ENCODE measurements at regions not wholly inside any gene's neighbourhood (a gene's known extent, or its start where the extent isn't known, plus 50 kb on each side); places are given as distances from the start of the nearest gene placed in this dataset.

DNA sequence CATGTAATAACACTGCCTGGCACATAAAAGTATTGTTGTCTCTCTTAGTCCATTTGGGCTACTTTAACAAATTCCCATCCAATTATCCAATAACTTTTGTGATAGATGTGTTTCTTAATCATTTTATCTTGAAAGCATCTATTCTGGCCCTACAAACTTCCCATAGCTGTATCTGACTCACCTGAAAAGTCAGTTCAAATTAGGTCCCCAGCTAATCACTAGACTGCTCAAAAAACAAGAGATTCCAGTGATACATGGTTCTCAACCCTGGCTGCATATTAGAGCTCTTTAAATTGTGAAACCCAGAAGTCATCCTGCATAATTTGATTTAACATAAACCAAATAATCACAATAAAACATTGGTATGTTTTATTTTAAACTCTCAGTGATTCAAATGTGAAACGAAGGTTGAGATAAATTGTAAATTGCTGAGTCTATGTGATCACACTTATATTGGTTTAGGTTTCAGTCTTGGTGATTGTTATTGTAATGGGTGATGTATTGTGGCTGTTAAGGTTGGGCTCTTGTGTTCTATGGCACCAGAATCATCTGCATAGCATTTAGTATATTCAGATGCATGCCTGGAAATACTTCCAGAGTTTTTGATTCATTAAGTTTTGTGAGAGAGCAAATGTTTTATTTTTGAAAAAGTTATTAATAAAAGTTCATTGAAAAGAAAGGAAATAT, 268.9 kb upstream of the KCNMB2 start:
- Histone ChIP-seq H3K36me3 (no peaks in the 10 kb centered on the region), H3K4me3 (ENCODE audit: low read depth, low read length) (no peak overlapping the region), H3K9me3 (no peaks in the 10 kb centered on the region), H3K27me3 (no peaks in the 10 kb centered on the region), H3K4me1 (peaks cover 6% of the 10 kb centered on the region)
- TF ChIP-seq, protein P1, sequence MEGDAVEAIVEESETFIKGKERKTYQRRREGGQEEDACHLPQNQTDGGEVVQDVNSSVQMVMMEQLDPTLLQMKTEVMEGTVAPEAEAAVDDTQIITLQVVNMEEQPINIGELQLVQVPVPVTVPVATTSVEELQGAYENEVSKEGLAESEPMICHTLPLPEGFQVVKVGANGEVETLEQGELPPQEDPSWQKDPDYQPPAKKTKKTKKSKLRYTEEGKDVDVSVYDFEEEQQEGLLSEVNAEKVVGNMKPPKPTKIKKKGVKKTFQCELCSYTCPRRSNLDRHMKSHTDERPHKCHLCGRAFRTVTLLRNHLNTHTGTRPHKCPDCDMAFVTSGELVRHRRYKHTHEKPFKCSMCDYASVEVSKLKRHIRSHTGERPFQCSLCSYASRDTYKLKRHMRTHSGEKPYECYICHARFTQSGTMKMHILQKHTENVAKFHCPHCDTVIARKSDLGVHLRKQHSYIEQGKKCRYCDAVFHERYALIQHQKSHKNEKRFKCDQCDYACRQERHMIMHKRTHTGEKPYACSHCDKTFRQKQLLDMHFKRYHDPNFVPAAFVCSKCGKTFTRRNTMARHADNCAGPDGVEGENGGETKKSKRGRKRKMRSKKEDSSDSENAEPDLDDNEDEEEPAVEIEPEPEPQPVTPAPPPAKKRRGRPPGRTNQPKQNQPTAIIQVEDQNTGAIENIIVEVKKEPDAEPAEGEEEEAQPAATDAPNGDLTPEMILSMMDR (IDR thresholded peaks at IDR 0.05; ENCODE audit: low read depth, low read length), result no peak
- DNase-seq, result no peak

DNA sequence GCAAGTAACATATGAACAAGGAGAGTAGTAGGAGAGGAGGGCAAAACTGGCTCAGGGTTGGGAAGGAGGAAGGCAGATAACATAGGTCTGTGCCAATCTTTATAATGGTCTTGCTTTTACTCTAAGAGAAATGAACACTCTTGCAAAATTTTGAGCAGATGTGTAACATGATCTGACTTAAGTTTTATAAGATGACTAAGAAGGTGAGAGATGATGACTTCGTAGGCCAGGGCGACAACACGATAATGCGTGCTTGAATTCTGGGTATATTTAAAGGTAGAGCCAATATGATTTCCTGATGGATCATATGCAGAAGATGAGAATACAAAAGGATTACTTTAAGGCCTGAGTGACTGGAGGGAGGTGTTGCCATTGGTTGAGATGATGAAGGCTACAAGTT, 265.4 kb upstream of the KCNMB2 start:
- H3K36me3 ChIP-seq, result no peaks in the 10 kb centered on the region
- H3K4me3 ChIP-seq (ENCODE audit: low read depth, low read length), result no peak overlapping the region
- H3K9me3 ChIP-seq, result no peaks in the 10 kb centered on the region
- TF ChIP-seq, protein P1 (IDR thresholded peaks at IDR 0.05; ENCODE audit: low read depth, low read length), result no peak
- H3K27me3 ChIP-seq, result no peaks in the 10 kb centered on the region
- no peak for DNase-seq
- H3K4me1 ChIP-seq, result peaks cover 6% of the 10 kb centered on the region

DNA sequence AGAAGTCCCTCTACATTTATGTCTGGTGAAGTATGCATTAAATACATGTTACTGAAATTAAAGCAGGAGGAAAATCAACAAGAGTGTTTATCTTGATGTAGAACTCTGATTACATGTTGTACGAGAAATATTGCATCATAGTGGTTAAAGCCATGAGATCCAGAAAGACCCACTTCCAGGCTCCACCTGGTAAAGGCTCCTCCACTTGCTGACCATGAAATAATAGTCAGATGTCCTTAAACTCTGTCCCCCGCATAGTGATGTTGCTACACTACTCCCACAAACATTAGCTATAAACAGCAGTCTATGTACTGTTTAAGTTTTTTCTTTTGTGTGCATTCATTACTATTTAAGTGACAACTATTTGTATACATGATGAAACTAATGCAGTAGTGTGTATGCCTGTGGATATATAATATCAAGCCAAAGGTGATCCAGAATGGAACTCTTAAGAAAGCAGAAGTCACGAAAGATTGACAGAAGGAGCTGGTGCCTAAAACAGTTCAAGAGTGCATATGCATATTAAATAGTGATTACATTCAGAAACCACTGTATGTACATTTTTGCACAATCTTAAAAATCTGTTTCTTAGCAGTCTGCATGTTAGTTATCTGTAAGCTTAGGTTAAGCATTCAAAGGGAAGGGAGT, 264.4 kb upstream of the KCNMB2 start:
- no peak for DNase-seq
- Histone ChIP-seq H3K36me3 (no peaks in the 10 kb centered on the region), H3K4me1 (peaks cover 3% of the 10 kb centered on the region), H3K9me3 (no peaks in the 10 kb centered on the region), H3K4me3 (ENCODE audit: low read depth, low read length) (no peak overlapping the region), H3K27me3 (no peaks in the 10 kb centered on the region)
- TF ChIP-seq, protein P1 (IDR thresholded peaks at IDR 0.05; ENCODE audit: low read depth, low read length), result no peak

DNA sequence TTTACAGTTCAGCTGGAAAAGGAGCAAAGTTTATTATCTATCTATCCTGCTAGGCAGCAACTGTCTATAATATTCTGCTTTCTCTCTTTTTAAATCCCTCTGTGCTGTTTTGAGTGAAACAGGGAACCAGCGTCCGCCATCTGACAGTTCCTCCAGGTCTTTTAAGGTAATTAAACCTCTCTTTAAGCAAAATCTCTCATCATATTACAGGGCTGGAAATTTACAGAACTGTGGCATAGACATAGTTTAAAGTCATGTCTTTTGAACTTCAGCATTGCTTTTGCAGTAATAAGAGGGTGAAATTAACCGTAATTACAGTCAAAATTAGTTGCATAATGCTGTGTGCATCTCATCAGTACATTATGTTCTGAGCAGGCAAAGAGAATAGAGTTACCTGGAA, 263.4 kb upstream of the KCNMB2 start:
- Histone ChIP-seq H3K36me3 (no peaks in the 10 kb centered on the region), H3K4me3 (ENCODE audit: low read depth, low read length) (no peak overlapping the region), H3K4me1 (no peaks in the 10 kb centered on the region), H3K9me3 (no peaks in the 10 kb centered on the region), H3K27me3 (no peaks in the 10 kb centered on the region)
- TF ChIP-seq, protein P1 (IDR thresholded peaks at IDR 0.05; ENCODE audit: low read depth, low read length), result no peak
- no peak for DNase-seq

DNA sequence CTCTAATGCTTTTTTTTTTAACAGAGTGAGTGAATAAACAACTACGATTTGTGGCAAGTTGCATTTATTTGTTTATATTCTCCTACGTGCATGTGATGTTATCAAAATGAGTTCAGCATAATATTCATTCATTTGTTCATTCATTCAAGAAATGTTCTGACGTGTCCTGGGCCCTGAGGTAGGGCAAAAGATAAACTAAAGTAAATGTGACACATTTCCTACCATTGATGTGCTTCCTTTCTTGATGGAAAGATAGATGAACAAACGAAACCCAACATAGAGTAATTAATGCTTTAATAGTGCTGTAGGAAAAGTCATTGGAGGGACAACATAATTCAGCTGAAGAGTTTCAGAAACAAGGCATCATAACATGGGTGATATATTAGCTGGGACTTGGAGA, 261.5 kb upstream of the KCNMB2 start:
- H3K27me3 ChIP-seq, result no peaks in the 10 kb centered on the region
- no peaks in the 10 kb centered on the region; the same call in 1 of the 2 replicates for H3K9me3 ChIP-seq
- no peak for DNase-seq
- no peaks in the 10 kb centered on the region for H3K36me3 ChIP-seq
- TF ChIP-seq, protein P1 (IDR thresholded peaks at IDR 0.05; ENCODE audit: low read depth, low read length), result no peak
- no peak overlapping the region for H3K4me3 ChIP-seq (ENCODE audit: low read depth, low read length)
- H3K4me1 ChIP-seq, result no peaks in the 10 kb centered on the region

DNA sequence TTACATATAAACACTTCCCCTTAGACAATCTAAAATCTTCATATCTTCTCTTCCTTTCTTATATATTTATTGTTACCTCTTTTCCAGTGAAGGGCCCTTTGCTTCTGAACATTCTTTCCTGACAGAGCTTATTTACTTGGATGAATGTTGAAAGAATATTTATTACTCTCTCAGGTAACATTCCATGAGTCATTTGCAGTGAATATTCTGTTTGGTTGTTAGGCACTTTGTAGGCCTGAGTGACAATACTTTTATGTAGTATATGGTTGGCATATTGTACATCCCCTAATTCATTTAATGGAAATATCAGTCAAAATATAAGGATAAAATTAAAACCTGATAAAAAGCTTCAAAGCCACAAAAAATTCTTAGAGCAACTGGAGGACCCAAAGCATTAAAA, 260.9 kb upstream of the KCNMB2 start:
- H3K27me3 ChIP-seq, result no peaks in the 10 kb centered on the region
- no peaks in the 10 kb centered on the region; the same call in 1 of the 2 replicates for H3K9me3 ChIP-seq
- TF ChIP-seq, protein P1 (IDR thresholded peaks at IDR 0.05; ENCODE audit: low read depth, low read length), result no peak
- DNase-seq, result no peak
- no peaks in the 10 kb centered on the region for H3K36me3 ChIP-seq
- H3K4me3 ChIP-seq (ENCODE audit: low read depth, low read length), result no peak overlapping the region
- no peaks in the 10 kb centered on the region for H3K4me1 ChIP-seq

Data from BE2C (cell line).